ENCODE measurements at regions not wholly inside any gene's neighbourhood (a gene's known extent, or its start where the extent isn't known, plus 50 kb on each side); places are given as distances from the start of the nearest gene placed in this dataset.

DNA sequence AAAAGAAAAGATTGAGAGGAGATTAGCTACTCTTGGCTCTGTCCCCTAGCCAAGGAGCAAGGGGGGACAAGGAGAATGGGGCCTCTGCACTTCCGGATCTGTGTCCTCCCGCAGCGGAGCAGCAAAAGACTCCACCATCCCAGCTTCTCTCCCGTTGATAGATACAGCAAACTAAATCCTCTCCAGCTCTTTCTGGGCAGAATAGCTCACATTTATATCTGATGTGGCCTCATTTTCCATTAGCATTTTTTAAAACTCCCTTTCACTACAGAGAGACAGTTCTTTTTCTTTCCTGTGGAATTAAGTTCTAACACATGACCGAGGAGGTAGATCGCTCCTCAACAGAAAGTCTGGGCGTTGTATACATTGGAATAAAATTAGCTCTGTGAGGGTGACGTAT lies 260.9 kb upstream of the SOX4 start:
- Histone ChIP-seq H3K27me3 (ENCODE audit: control insufficient read depth, insufficient read depth, low read length) (no peaks in the 10 kb centered on the region), H3K4me3 (ENCODE audit: low read depth, low read length) (no peak overlapping the region), H3K36me3 (ENCODE audit: control insufficient read depth, insufficient read depth, low read length) (no peaks in the 10 kb centered on the region)
- DNase-seq (ENCODE audit: low read depth) = no peak
- TF ChIP-seq, protein P1, sequence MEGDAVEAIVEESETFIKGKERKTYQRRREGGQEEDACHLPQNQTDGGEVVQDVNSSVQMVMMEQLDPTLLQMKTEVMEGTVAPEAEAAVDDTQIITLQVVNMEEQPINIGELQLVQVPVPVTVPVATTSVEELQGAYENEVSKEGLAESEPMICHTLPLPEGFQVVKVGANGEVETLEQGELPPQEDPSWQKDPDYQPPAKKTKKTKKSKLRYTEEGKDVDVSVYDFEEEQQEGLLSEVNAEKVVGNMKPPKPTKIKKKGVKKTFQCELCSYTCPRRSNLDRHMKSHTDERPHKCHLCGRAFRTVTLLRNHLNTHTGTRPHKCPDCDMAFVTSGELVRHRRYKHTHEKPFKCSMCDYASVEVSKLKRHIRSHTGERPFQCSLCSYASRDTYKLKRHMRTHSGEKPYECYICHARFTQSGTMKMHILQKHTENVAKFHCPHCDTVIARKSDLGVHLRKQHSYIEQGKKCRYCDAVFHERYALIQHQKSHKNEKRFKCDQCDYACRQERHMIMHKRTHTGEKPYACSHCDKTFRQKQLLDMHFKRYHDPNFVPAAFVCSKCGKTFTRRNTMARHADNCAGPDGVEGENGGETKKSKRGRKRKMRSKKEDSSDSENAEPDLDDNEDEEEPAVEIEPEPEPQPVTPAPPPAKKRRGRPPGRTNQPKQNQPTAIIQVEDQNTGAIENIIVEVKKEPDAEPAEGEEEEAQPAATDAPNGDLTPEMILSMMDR (IDR thresholded peaks at IDR 0.05; ENCODE audit: insufficient read depth, low read depth, low read length) = no peak
- ChIA-PET POLR2A (no interaction called here), CTCF (no interaction called here)

DNA sequence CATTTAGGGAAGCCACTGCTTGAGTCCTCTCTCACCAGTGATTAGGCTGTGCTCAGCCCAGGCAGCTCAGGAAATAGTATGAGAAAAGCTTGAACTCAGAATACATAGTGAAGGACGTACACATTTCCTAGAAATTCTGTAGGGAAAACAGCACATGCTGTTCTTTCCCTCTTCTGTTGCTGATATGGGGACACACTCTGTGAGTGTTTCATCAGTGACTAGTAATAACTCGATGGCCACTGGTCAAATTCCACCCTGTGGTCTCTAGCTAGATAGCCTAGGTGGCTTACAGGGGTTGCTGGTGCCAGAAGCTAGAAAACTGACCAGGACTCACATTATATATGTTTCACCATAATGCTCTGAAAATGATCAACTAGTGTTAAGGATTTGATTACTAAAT lies 259.8 kb upstream of the SOX4 start:
- Histone ChIP-seq H3K4me3 (ENCODE audit: low read depth, low read length) (no peak overlapping the region), H3K27me3 (ENCODE audit: control insufficient read depth, insufficient read depth, low read length) (no peaks in the 10 kb centered on the region), H3K36me3 (ENCODE audit: control insufficient read depth, insufficient read depth, low read length) (no peaks in the 10 kb centered on the region)
- no peak for DNase-seq (ENCODE audit: low read depth)
- POLR2A ChIA-PET = no interaction called here
- TF ChIP-seq, protein P1 (IDR thresholded peaks at IDR 0.05; ENCODE audit: insufficient read depth, low read depth, low read length) = no peak
- CTCF ChIA-PET = no interaction called here

DNA sequence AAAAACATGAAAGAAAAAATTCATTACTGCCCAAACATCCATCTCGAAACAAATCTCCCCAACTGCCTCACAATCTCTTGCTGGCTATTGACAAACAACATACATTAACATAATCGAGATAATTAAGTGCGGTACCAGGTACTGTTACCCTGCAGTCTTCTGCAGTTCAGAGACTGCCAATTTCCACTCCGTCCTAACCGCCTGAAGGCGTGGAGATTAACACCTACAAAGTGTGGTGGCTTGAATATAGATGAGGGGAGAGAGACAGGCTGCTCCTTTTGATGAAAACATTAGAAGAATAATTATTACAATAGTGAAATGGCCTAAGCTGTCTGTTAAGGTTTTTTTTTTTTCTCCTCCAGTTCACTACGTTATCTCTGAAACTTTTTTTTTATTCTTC lies 258.9 kb upstream of the SOX4 start:
- no peaks in the 10 kb centered on the region for H3K27me3 ChIP-seq (ENCODE audit: control insufficient read depth, insufficient read depth, low read length)
- DNase-seq (ENCODE audit: low read depth) = no peak
- TF ChIP-seq, protein P1 (IDR thresholded peaks at IDR 0.05; ENCODE audit: insufficient read depth, low read depth, low read length) = no peak
- H3K4me3 ChIP-seq (ENCODE audit: low read depth, low read length) = no peak overlapping the region
- POLR2A ChIA-PET = no interaction called here
- CTCF ChIA-PET = no interaction called here
- no peaks in the 10 kb centered on the region for H3K36me3 ChIP-seq (ENCODE audit: control insufficient read depth, insufficient read depth, low read length)

DNA sequence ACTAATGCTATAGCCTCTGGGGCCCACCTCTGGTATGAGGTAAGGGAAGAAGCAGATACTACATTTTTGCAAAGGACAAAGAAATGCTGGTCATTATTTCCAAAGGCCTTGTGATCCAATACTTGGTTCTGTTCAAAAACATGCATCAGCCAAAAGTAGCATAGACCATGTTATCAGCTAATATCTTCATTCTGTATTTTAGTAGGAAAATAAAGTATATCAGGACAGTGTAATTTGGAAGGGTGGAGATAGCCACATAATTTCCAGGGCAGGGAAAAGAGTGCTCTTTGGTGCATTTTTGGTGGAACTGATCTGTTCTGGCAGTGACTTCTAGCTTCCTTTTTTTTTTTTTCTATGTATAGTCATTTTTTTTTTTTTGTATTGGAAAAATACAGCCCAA lies 258.0 kb upstream of the SOX4 start:
- Histone ChIP-seq H3K36me3 (ENCODE audit: control insufficient read depth, insufficient read depth, low read length) (no peaks in the 10 kb centered on the region), H3K4me3 (ENCODE audit: low read depth, low read length) (no peak overlapping the region), H3K27me3 (ENCODE audit: control insufficient read depth, insufficient read depth, low read length) (no peaks in the 10 kb centered on the region)
- ChIA-PET CTCF (no interaction called here), POLR2A (interaction anchor here (0.6 kb wide), 1 partner anchor 13 kb away, joined by 3 read pairs; no protein-coding TSS in a partner anchor)
- DNase-seq (ENCODE audit: low read depth) = no peak
- TF ChIP-seq, protein P1 (IDR thresholded peaks at IDR 0.05; ENCODE audit: insufficient read depth, low read depth, low read length) = no peak

DNA sequence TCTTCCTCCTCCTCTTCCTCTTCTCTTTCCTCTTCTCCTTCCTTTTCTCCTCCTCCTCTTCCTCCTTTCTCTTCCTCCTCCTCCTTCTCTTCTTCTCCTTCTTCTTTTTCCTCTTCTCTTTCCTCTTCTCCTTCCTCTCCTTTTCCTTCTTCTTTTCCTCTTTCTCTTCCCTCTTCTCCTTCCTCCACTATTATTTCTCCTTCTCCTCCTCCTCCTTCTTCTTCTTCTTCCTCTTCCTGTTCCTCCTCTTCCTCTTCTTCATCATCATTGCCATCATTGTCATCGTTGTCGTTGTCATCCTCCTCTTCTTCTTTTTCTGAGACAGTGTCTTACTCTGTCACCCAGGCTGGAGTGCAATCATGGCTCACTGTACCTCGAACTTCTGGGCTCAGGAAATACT lies 256.3 kb upstream of the SOX4 start:
- Histone ChIP-seq H3K27me3 (ENCODE audit: control insufficient read depth, insufficient read depth, low read length) (no peaks in the 10 kb centered on the region), H3K36me3 (ENCODE audit: control insufficient read depth, insufficient read depth, low read length) (no peaks in the 10 kb centered on the region), H3K4me3 (ENCODE audit: low read depth, low read length) (no peak overlapping the region)
- TF ChIP-seq, protein P1 (IDR thresholded peaks at IDR 0.05; ENCODE audit: insufficient read depth, low read depth, low read length) = no peak
- CTCF ChIA-PET = no interaction called here
- POLR2A ChIA-PET = no interaction called here
- no peak for DNase-seq (ENCODE audit: low read depth)

All from BJ (cell line).